PC-3 (cell line): ENCODE measurements at regions not wholly inside any gene's neighbourhood (a gene's known extent, or its start where the extent isn't known, plus 50 kb on each side); places are given as distances from the start of the nearest gene placed in this dataset.
"Not testable (repeated sequence)": the region's sequence is repeated elsewhere in the genome, so short reads cannot be mapped to it uniquely, and the experiment has no call there.

Source experiments
- EZH2phosphoT487 ChIP-seq: fragments of 300-600 bp; sonication (generic); IDR thresholded peaks from 2 replicates; pipeline ENCODE4 v1.6.1; 2018; ENCODE audit warnings: mild to moderate bottlenecking, antibody characterized with exemption, low read length, borderline replicate concordance
- TF ChIP-seq, protein P1 (sequence below): fragments of 300-600 bp; sonication (generic); conservative IDR thresholded peaks from 2 replicates; pipeline ENCODE4 v1.5.1; 2017; ENCODE audit warnings: antibody characterized with exemption, low read depth, mild to moderate bottlenecking, low read length

DNA sequence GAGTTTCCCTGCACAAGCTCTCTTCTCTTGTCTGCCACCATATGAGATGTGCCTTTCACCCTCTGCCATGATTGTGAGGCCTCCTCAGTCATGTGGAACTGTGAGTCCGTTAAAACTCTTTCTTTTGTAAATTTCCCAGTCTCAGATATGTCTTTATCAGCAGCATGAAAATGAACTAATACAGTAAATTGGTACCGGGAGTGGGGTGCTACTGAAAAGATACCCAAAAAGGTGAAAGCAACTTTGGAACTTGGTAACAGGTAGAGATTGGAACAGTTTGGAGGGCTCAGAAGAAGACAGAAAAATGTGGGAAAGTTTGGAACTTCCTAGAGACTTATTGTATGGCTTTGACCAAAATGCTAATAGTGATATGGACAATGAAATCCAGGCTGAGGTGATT lies 205.6 kb downstream of the LNPK start:
- TF ChIP-seq, protein P1, sequence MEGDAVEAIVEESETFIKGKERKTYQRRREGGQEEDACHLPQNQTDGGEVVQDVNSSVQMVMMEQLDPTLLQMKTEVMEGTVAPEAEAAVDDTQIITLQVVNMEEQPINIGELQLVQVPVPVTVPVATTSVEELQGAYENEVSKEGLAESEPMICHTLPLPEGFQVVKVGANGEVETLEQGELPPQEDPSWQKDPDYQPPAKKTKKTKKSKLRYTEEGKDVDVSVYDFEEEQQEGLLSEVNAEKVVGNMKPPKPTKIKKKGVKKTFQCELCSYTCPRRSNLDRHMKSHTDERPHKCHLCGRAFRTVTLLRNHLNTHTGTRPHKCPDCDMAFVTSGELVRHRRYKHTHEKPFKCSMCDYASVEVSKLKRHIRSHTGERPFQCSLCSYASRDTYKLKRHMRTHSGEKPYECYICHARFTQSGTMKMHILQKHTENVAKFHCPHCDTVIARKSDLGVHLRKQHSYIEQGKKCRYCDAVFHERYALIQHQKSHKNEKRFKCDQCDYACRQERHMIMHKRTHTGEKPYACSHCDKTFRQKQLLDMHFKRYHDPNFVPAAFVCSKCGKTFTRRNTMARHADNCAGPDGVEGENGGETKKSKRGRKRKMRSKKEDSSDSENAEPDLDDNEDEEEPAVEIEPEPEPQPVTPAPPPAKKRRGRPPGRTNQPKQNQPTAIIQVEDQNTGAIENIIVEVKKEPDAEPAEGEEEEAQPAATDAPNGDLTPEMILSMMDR = not testable (repeated sequence)
- TF ChIP-seq EZH2phosphoT487 = not testable (repeated sequence)
